ENCODE measurements at regions not wholly inside any gene's neighbourhood (a gene's known extent, or its start where the extent isn't known, plus 50 kb on each side); places are given as distances from the start of the nearest gene placed in this dataset.
"Not testable (repeated sequence)": the region's sequence is repeated elsewhere in the genome, so short reads cannot be mapped to it uniquely, and the experiment has no call there.

GRCh38 chr3:110293660-110294059, 778.0 kb upstream of the NECTIN3 start:
- ATAC-seq (no peak), DNase-seq (ENCODE audit: low spot score) (no peak)

- no peak for ATAC-seq
- no peak for DNase-seq (ENCODE audit: low spot score)
These were observed 774.7 kb upstream of the NECTIN3 start for GRCh38 chr3:110296885-110297284.

GRCh38 chr3:110301781-110302180, 769.8 kb upstream of the NECTIN3 start:
- DNase-seq (ENCODE audit: low spot score) (no peak), ATAC-seq (no peak)

- ATAC-seq = no peak
- no peak for DNase-seq (ENCODE audit: low spot score)
These were observed 764.4 kb upstream of the NECTIN3 start for GRCh38 chr3:110307065-110307809.

GRCh38 chr3:110311541-110311940, 760.1 kb upstream of the NECTIN3 start:
- no peak for DNase-seq (ENCODE audit: low spot score)
- ATAC-seq = no peak

- DNase-seq (ENCODE audit: low spot score) (peak; percentile 54), ATAC-seq (peak; percentile 100)
These were observed 757.0 kb upstream of the NECTIN3 start for GRCh38 chr3:110314512-110315114.

- ATAC-seq (no peak), DNase-seq (ENCODE audit: low spot score) (no peak)
These were observed 753.5 kb upstream of the NECTIN3 start for GRCh38 chr3:110318108-110318507.

- no peak for DNase-seq (ENCODE audit: low spot score)
- ATAC-seq = no peak
These were observed 748.3 kb upstream of the NECTIN3 start for GRCh38 chr3:110323349-110323748.

- ATAC-seq (no peak), DNase-seq (ENCODE audit: low spot score) (no peak)
These were observed 747.4 kb upstream of the NECTIN3 start for GRCh38 chr3:110324171-110324705.

- DNase-seq (ENCODE audit: low spot score) = no peak
- ATAC-seq = no peak
These were observed 743.7 kb upstream of the NECTIN3 start for GRCh38 chr3:110327870-110328269.

GRCh38 chr3:110331562-110331961, 740.1 kb upstream of the NECTIN3 start:
- not testable (repeated sequence) for DNase-seq (ENCODE audit: low spot score); ATAC-seq

GRCh38 chr3:110332629-110333028, 739.0 kb upstream of the NECTIN3 start:
- ATAC-seq = no peak
- no peak for DNase-seq (ENCODE audit: low spot score)

- no peak for ATAC-seq
These were observed 730.6 kb upstream of the NECTIN3 start for GRCh38 chr3:110341047-110341446.

GRCh38 chr3:110343376-110343775, 728.2 kb upstream of the NECTIN3 start:
- DNase-seq (ENCODE audit: low spot score) (no peak), ATAC-seq (no peak)

More at GRCh38 chr3:110341047-110341446, 730.6 kb upstream of the NECTIN3 start:
- DNase-seq (ENCODE audit: low spot score) = no peak

GRCh38 chr3:110343945-110344344, 727.7 kb upstream of the NECTIN3 start:
- ATAC-seq (no peak), DNase-seq (ENCODE audit: low spot score) (no peak)

GRCh38 chr3:110344487-110344886, 727.1 kb upstream of the NECTIN3 start:
- ATAC-seq (peak; percentile 15), DNase-seq (ENCODE audit: low spot score) (no peak)

- DNase-seq (ENCODE audit: low spot score) = no peak
- peak; percentile 86 for ATAC-seq
These were observed 726.5 kb upstream of the NECTIN3 start for GRCh38 chr3:110344897-110345767.

- DNase-seq (ENCODE audit: low spot score) (no peak), ATAC-seq (peak; percentile 51)
These were observed 722.3 kb upstream of the NECTIN3 start for GRCh38 chr3:110349295-110349694.

- ATAC-seq (no peak), DNase-seq (ENCODE audit: low spot score) (no peak)
These were observed 718.6 kb upstream of the NECTIN3 start for GRCh38 chr3:110352841-110353604.

- DNase-seq (ENCODE audit: low spot score) (no peak), ATAC-seq (no peak)
These were observed 708.9 kb upstream of the NECTIN3 start for GRCh38 chr3:110362751-110363150.

- not testable (repeated sequence) for ATAC-seq
These were observed 704.3 kb upstream of the NECTIN3 start for GRCh38 chr3:110367289-110367688.

More at GRCh38 chr3:110367289-110367688, 704.3 kb upstream of the NECTIN3 start:
- DNase-seq (ENCODE audit: low spot score) = not testable (repeated sequence)

Data from left lobe of liver (tissue), 2 donors.